HEK293 (cell line): ENCODE measurements at regions not wholly inside any gene's neighbourhood (a gene's known extent, or its start where the extent isn't known, plus 50 kb on each side); places are given as distances from the start of the nearest gene placed in this dataset.

ENCODE experiments used
- CTCF ChIA-PET: fragments of 350-600 bp; formaldehyde crosslinking; extraction: SDS; loops from one replicate; lab custom pipeline; 2021; ENCODE audit warnings: antibody characterized with exemption; lab: Yijun Ruan, JAX
- POLR2A ChIA-PET: fragments of 300-600 bp; formaldehyde crosslinking; extraction: SDS; loops from one replicate; lab custom pipeline; 2020; ENCODE audit warnings: antibody characterized with exemption, inconsistent platforms; lab: Yijun Ruan, JAX
- H3K27ac ChIP-seq: fragments of 200-500 bp; sonication (Bioruptor generic); 2 replicates; pipeline ENCODE4 v1.5.1; 2014; ENCODE audit warnings: low read depth, low read length, control low read depth, inconsistent platforms; ENCODE audit errors: extremely low read depth
- H3K36me3 ChIP-seq, 2 experiments: fragments of 200-500 bp in 1 of 2; sonication (Bioruptor generic) in 1 of 2; 1 replicate in 1 of 2; 2 replicates in 1 of 2; pipeline ENCODE4 v1.5.1; 2014 to 2017; ENCODE audit warnings: inconsistent platforms in 2 of 2, low read length in 2 of 2; ENCODE audit not compliant: control insufficient read depth in 2 of 2, insufficient read depth in 1 of 2
- H3K4me1 ChIP-seq: fragments of 200-500 bp; sonication (Bioruptor generic); 2 replicates; pipeline ENCODE4 v1.5.1; 2014; ENCODE audit warnings: mild to moderate bottlenecking, low read length, inconsistent platforms; ENCODE audit not compliant: control insufficient read depth, insufficient read depth
- H3K4me3 ChIP-seq: 2 replicates; pipeline ENCODE4 v1.5.1; 2011; ENCODE audit warnings: low read depth, mild to moderate bottlenecking, control low read depth, low read length, moderate library complexity
- H3K9me3 ChIP-seq: fragments of 200-500 bp; sonication (Bioruptor generic); 2 replicates; pipeline ENCODE4 v1.5.1; 2014; ENCODE audit warnings: low read depth, low read length, inconsistent platforms; ENCODE audit not compliant: control insufficient read depth, insufficient read depth
- HOXC10 ChIP-seq: sonication (generic); formaldehyde crosslinking; IDR thresholded peaks from 2 replicates; pipeline ENCODE4 v1.8.1; 2023; ENCODE audit warnings: mild to moderate bottlenecking, missing genetic modification reagents
- INSM2 ChIP-seq: fragments of 450-650 bp; formaldehyde crosslinking; IDR thresholded peaks from 2 replicates; pipeline ENCODE4 v1.5.1; 2016; ENCODE audit warnings: missing biosample characterization, missing genetic modification characterization
- KLF7 ChIP-seq: fragments of 450-650 bp; formaldehyde crosslinking; IDR thresholded peaks from 2 replicates; pipeline ENCODE4 v1.5.1; 2016; ENCODE audit warnings: missing biosample characterization, missing genetic modification characterization, borderline replicate concordance
- PRDM6 ChIP-seq: fragments of 450-650 bp; formaldehyde crosslinking; IDR thresholded peaks from 2 replicates; pipeline ENCODE4 v1.5.1; 2017; ENCODE audit warnings: missing biosample characterization, missing genetic modification characterization
- RBAK ChIP-seq: fragments of 450-650 bp; formaldehyde crosslinking; IDR thresholded peaks from 2 replicates; pipeline ENCODE4 v1.5.1; 2016; ENCODE audit warnings: missing biosample characterization, missing genetic modification characterization
- SCRT2 ChIP-seq: fragments of 450-650 bp; formaldehyde crosslinking; IDR thresholded peaks from 2 replicates; pipeline ENCODE4 v1.5.1; 2016; ENCODE audit warnings: missing biosample characterization, missing genetic modification characterization
- SP3 ChIP-seq: fragments of 450-650 bp; formaldehyde crosslinking; IDR thresholded peaks from 2 replicates; pipeline ENCODE4 v1.5.1; 2016; ENCODE audit warnings: missing biosample characterization, missing genetic modification characterization
- TSHZ1 ChIP-seq: fragments of 450-650 bp; formaldehyde crosslinking; IDR thresholded peaks from 2 replicates; pipeline ENCODE4 v1.5.1; 2016; ENCODE audit warnings: missing biosample characterization, missing genetic modification characterization, borderline replicate concordance
- ZBTB21 ChIP-seq: fragments of 450-650 bp; formaldehyde crosslinking; IDR thresholded peaks from 2 replicates; pipeline ENCODE4 v1.5.1; 2017; ENCODE audit warnings: missing biosample characterization, missing genetic modification characterization
- ZBTB44 ChIP-seq: fragments of 450-650 bp; IDR thresholded peaks from 2 replicates; pipeline ENCODE4 v1.5.1; 2018; ENCODE audit warnings: missing biosample characterization, mild to moderate bottlenecking, missing genetic modification characterization
- ZFP69B ChIP-seq: fragments of 450-650 bp; formaldehyde crosslinking; IDR thresholded peaks from 2 replicates; pipeline ENCODE4 v1.5.1; 2016; ENCODE audit warnings: missing biosample characterization, missing genetic modification characterization
- ZNF114 ChIP-seq: fragments of 450-650 bp; formaldehyde crosslinking; IDR thresholded peaks from 2 replicates; pipeline ENCODE4 v1.5.0; 2017; ENCODE audit warnings: missing biosample characterization, missing genetic modification characterization
- ZNF157 ChIP-seq: fragments of 450-650 bp; formaldehyde crosslinking; IDR thresholded peaks from 2 replicates; pipeline ENCODE4 v1.5.1; 2016; ENCODE audit warnings: missing biosample characterization, missing genetic modification characterization
- ZNF169 ChIP-seq: fragments of 450-650 bp; formaldehyde crosslinking; IDR thresholded peaks from 2 replicates; pipeline ENCODE4 v1.5.1; 2016; ENCODE audit warnings: missing biosample characterization, missing genetic modification characterization
- ZNF174 ChIP-seq: fragments of 450-650 bp; formaldehyde crosslinking; IDR thresholded peaks from 2 replicates; pipeline ENCODE4 v1.5.0; 2017; ENCODE audit warnings: missing biosample characterization, mild to moderate bottlenecking, missing genetic modification characterization
- ZNF280D ChIP-seq: fragments of 450-650 bp; formaldehyde crosslinking; IDR thresholded peaks from 2 replicates; pipeline ENCODE4 v1.5.1; 2016; ENCODE audit warnings: missing biosample characterization, missing genetic modification characterization
- ZNF302 ChIP-seq: fragments of 450-650 bp; formaldehyde crosslinking; IDR thresholded peaks from 2 replicates; pipeline ENCODE4 v1.5.1; 2016; ENCODE audit warnings: missing biosample characterization, missing genetic modification characterization, low read depth
- ZNF366 ChIP-seq: fragments of 450-650 bp; formaldehyde crosslinking; conservative IDR thresholded peaks from 2 replicates; pipeline ENCODE4 v1.5.1; 2016; ENCODE audit warnings: missing biosample characterization, missing genetic modification characterization
- ZNF514 ChIP-seq: fragments of 450-650 bp; formaldehyde crosslinking; IDR thresholded peaks from 2 replicates; pipeline ENCODE4 v1.5.1; 2016; ENCODE audit warnings: missing biosample characterization, missing genetic modification characterization
- ZNF658 ChIP-seq: fragments of 450-650 bp; formaldehyde crosslinking; IDR thresholded peaks from 2 replicates; pipeline ENCODE4; 2016; ENCODE audit warnings: missing biosample characterization, missing genetic modification characterization
- ZNF777 ChIP-seq: fragments of 450-650 bp; formaldehyde crosslinking; IDR thresholded peaks from 2 replicates; pipeline ENCODE4 v1.5.1; 2017; ENCODE audit warnings: missing biosample characterization, missing genetic modification characterization, borderline replicate concordance
- TF ChIP-seq, protein P1 (sequence below): fragments of 450-650 bp; formaldehyde crosslinking; IDR thresholded peaks from 2 replicates; pipeline ENCODE4 v1.5.1; 2016; ENCODE audit warnings: missing biosample characterization, missing genetic modification characterization

- no peak for TF ChIP-seq ZBTB44
These were observed 797.6 kb upstream of the PABPC4L start (continued) for GRCh38 chr4:134999169-134999568.

- CTCF ChIA-PET = no interaction called here
These were observed 760.4 kb upstream of the PABPC4L start for GRCh38 chr4:134961963-134962362.

GRCh38 chr4:134958862-134959261 is 757.3 kb upstream of the PABPC4L start:
- H3K27ac ChIP-seq = no peak overlapping the region
- POLR2A ChIA-PET = no interaction called here
- H3K4me1 ChIP-seq = no peaks in the 10 kb centered on the region
- CTCF ChIA-PET = no interaction called here
- TF ChIP-seq ZNF658 (tag by site-specific recombination) = no peak
- TF ChIP-seq SCRT2 (tag by site-specific recombination) = no peak
- TF ChIP-seq ZNF280D = no peak
- no peak for TF ChIP-seq RBAK
- no peak for TF ChIP-seq ZNF114 (tag by site-specific recombination)
- no peak for TF ChIP-seq ZNF157 (tag by site-specific recombination)
- no peak for TF ChIP-seq ZNF302 (tag by site-specific recombination)
- TF ChIP-seq ZNF514 (tag by site-specific recombination) = no peak
- TF ChIP-seq KLF7 (tag by site-specific recombination) = no peak
- no peak for TF ChIP-seq ZNF174
- no peak for TF ChIP-seq ZNF777 (tag by site-specific recombination)
- no peak for TF ChIP-seq SP3
- no peak for TF ChIP-seq INSM2 (tag by site-specific recombination)
- TF ChIP-seq, protein P1, sequence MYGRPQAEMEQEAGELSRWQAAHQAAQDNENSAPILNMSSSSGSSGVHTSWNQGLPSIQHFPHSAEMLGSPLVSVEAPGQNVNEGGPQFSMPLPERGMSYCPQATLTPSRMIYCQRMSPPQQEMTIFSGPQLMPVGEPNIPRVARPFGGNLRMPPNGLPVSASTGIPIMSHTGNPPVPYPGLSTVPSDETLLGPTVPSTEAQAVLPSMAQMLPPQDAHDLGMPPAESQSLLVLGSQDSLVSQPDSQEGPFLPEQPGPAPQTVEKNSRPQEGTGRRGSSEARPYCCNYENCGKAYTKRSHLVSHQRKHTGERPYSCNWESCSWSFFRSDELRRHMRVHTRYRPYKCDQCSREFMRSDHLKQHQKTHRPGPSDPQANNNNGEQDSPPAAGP (tag by site-specific recombination) = no peak
- TF ChIP-seq TSHZ1 (tag by site-specific recombination) = no peak
- TF ChIP-seq HOXC10 (CRISPR knock-in tag) = no peak
- no peaks in the 10 kb centered on the region for H3K36me3 ChIP-seq
- no peaks in the 10 kb centered on the region for H3K9me3 ChIP-seq
- no peak overlapping the region for H3K4me3 ChIP-seq

More at GRCh38 chr4:134961963-134962362, 760.4 kb upstream of the PABPC4L start:
- POLR2A ChIA-PET = no interaction called here
- Histone ChIP-seq H3K4me1 (no peaks in the 10 kb centered on the region), H3K9me3 (no peaks in the 10 kb centered on the region), H3K36me3 (no peaks in the 10 kb centered on the region), H3K4me3 (no peak overlapping the region), H3K27ac (no peak overlapping the region)
- TF ChIP-seq ZBTB21 (tag by site-specific recombination) = no peak
- TF ChIP-seq SP3 = no peak
- TF ChIP-seq PRDM6 = no peak
- TF ChIP-seq ZNF169 (tag by site-specific recombination) = no peak
- no peak for TF ChIP-seq ZNF366 (tag by site-specific recombination)
- TF ChIP-seq ZFP69B (tag by site-specific recombination) = no peak
